Frontal cortex (tissue), 3 donors: ENCODE measurements at regions not wholly inside any gene's neighbourhood (a gene's known extent, or its start where the extent isn't known, plus 50 kb on each side); places are given as distances from the start of the nearest gene placed in this dataset.

Experiments
- DNase-seq, 2 donors: peaks; one replicate each; pipeline ENCODE4 v3.0.0; 2012; ENCODE audit warnings: low spot score in 2 of 2
- FAIRE-seq: peaks from 2 replicates; lab custom pipeline; 2012; peaks lifted over from hg19 to GRCh38; lab: Jason Lieb, UNC
- donor health status: control.
- donor health status: control.
- donor health status: control.

DNA sequence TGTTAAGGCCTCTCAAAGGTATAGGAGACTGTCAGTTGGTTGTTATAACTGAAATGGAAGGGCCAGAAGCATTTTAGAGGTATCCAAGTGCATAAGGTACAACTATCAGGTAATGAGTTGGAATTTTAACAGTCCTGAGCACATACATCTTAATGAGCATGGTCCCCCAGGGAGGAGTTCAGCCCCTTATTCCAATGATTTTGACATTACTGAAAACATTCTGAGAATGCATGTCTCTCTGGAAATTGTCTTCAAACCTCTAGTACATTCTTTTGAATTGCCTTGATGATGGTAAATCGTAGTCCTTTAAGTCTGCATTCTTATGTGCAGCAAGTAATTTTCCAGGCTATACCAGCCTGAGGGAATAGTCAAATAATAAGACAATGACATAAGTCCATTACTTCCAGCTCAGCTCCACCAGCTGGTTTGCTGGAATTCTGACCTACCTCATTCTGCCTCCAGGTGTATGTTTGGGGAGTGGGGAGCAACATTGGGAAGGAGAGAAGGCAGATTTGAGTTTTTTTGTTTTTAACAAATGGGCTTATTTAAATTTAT is 239.2 kb downstream of the MSRB3 start:
- DNase-seq (no peak), FAIRE-seq (no peak)

DNA sequence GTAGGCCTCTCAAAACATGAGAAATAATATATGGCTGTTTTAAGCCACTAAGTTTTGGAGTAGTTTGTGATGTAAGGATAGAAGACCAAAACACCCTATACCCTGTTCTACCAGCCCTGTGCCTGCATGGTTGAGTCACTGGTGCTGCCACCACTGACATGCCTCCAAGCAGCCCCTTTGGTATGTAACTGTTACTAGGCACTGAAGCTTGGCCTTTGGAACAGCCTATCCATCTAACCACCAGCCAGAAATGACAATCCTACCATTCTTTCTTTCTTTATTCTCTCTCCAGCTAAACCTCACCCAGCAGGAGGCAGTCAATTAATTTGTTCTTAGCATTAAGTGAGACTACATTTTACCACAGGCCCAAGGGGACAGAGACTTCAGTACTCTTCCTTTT is 240.3 kb downstream of the MSRB3 start:
- DNase-seq: no peak
- FAIRE-seq: no peak

DNA sequence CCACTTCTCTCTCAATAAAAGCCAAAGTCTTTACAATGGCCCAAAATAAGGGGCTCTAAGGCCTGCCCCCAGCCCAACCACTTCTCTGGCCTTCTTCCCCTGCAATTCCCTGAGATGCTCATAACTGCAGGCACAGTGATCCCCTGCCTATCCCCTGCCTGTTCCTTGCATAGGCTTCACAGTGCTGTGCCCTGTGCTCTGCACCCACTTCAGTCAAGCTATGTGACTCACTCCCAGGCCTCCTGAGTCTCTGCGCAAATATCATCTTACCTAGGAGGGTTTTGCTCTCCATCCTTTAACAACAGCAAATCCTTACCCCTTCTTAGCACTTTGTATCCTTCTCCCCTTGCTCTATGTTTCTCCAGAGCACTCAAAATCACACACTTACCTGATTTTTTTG is 242.2 kb downstream of the MSRB3 start:
- no peak for DNase-seq
- FAIRE-seq: no peak

DNA sequence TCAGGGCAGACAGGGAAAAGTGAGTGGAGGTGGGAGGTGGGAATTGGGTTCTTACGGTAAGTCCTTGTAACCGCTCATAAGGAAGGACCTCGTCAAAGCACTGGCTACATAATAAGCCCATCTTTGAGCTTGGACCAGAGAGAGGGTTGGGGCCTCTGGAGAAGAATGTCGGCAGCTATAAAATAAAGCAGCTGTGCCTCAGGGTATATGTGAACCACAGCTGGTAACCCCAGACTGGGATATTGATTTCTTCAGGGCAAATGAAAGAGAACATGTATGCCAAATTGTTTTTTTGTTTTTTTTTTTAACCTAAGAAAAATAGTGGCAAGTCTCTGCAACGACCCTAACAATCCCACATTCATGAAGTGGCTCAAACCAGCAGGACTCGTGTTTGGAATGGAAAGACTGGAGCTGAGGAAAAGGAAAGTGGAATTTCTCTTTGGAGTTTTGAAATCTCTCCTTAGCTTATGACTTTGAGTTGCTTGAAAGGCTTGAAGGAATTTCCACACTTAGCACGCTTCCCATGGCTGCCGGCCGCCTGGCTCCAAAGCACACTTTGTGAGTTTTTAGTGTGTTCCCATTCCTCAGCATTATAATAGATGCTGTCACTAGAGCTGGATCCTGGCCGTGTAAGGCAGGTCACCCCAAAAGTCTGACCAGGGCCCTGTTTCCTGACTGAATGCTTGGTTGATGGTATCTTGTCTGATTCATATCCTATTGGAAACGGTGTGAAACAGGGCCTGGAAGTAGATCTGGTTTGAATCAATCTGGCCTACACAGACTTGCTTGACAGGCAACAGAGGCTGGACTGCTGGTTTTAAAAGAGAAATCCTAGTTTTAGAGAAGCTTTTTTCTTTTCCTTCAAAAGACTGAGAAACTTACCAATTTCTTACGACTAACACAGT is 244.7 kb downstream of the MSRB3 start:
- FAIRE-seq: no peak
- DNase-seq: no peak

DNA sequence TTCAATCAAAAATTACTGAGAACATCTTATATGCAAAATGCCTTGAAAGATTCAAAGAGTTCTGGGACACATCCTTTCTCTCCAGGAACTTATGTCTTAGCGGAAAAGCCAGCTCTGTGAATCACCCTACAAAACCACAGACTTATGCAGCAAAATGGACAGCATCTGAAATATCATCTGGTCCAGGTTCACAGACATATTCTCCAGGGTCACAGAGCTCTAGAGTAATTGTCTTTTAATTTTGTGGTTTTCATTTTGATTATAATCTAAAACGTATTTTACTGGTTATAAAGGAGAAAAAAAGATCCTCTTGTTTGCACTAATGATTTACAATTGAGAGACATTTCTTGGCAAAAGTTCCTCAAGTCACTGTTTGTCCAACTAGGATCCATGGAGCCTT is 246.2 kb downstream of the MSRB3 start:
- no peak for DNase-seq
- FAIRE-seq: no peak

DNA sequence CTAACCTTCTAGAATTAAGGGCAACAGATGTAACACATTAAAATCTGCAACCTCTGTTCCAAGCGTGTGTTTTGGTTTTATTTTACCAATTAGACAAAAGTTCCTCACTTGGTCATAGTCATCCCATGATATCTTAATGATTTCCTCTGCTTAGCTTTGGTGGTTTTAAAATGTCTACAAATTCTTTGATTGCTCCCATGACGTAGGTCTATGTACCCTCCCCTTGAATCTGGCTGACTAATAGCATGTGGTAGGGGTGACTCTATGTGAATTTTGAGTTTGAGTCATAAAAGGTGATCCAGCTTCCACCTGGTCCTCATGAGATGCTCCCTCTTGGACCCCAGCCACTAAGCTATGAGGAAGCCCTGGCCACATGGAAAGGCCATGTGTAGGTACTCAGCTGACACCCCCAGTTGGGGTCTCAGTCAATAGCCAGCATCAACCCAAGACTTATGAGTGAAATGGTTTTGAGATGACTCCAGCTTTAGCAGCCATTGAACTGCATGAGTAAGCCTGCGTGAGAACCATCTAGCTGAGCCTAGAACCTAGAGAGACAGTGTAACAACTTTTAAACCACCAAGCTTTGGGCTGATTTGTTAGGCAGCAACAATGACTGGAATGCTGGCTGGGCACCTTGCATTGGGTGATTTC is 247.1 kb downstream of the MSRB3 start:
- DNase-seq: no peak
- no peak for FAIRE-seq

DNA sequence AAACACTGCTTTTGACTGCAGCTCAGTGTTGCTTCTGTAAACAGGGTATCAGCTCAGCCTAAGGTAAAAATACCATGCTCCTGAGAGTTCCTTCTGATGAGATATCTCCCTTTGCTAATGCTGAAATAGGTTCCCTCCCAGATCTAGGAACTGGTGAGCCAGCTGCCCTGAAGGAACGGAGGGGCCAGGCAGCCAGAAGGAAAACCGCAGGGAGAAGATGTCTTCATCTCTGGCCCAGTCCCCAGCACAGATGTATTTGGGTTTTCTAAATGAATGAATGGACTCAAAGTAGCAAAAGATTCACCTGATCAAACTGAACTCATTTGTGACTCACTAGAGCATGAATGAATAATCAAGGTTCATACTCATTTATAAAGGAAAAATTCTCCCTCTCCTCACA is 247.8 kb downstream of the MSRB3 start:
- FAIRE-seq (no peak), DNase-seq (no peak)

DNA sequence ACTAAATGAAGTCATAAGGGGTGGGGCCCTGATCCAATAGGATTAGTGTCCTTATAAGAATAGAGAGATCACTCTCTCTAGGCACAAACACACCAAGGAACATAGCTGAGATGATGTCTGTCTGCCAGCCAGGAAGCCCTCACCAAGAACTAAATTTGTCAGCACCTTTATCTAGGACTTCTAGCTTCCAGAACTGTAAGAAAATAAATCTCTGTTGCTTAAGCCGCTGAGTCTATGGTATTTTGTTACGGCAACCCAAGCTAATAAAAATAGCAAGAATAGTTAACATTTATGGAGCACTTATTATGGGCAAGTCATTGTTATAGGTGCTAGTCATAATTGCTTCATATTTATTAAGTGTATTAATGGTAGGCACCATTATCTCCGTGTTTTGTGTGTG is 249.6 kb downstream of the MSRB3 start:
- DNase-seq: no peak
- FAIRE-seq: no peak

DNA sequence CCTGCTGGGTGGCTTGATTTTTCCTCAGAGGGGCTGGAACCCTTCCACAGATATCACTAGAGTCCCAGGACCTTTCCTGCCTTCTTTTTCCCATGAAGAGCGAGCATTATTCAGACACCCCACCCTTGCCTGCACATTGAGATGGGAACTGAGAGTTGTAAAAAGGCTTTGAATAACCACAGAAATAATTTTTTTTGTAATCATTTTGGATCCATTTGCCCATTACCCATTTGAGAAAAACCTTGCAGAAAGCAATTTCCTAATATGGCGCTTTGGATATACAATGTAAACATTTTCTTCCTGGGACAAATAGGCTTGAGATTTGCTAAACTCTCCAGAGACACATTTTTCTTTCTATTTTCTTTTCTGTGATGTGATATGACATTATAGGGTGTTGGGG is 250.6 kb downstream of the MSRB3 start:
- FAIRE-seq (no peak), DNase-seq (no peak)

DNA sequence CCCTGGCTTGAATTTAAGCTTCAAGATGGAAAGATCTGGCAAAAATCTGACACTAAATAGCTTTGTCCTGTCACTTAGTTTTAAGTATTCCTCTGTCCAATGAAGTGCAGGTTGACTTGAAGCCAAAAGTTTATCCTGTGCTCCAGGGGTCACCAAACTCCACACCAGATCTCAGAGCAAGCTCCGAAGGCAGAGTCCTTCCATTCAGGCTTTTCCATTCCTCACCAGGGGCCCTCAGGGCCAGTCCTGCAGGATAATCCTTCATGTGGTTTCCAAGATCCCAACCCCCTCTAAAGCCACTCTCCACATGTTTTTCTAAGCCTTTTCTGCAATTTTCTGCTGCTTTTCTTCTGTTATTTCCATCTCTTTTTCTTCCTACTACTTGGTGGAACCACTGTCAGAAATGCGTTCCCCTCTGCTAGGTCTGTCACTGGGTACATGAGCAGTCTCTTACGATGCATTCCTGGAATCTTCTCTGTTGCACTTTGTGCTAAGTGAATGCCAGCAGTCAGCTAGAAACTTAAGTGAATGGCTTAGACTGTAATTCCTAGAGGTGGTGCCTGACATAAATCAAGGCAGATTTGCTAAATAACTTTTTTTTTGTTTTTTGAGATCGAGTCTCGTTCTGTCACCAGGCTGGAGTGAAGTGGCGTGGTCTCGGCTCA is 251.4 kb downstream of the MSRB3 start:
- no peak for DNase-seq
- FAIRE-seq: no peak

DNA sequence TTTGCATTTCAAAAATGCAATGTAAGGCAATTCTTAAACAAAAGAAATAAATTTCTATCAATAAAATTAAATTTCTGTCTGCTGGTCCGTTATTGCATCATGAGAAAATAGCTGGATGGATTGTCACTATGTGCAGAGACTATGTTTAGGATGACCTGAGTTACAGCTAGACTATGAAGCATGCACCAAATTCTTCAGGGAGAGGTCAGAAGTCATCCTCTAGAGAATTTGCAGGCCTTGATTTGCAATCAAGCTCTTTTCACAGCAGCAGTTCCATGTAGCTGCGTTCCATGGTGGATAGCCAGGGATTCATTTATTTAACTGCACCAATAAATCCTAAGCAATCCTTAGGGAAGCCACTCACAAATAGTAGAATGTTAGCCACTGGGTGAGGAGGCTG is 253.7 kb downstream of the MSRB3 start:
- no peak for FAIRE-seq
- DNase-seq: no peak

DNA sequence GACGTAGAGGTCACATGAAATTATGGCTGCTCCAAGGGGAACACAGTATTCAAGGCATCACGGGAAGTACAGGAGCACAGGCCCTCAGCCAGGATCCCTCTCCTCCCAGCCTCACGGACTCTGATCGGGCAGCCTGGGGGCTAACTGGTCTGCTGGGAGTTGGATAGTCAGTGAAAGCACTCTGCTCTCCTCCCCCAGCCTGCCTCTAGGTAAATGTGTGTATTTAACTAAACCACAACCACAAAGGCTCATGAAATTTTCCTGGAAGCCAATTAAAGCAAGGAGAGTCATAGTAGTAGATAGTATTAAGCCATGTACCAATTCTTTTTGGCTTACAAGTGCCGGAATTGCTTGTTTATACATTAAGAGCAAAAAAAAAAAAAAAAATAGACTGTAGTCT is 254.3 kb downstream of the MSRB3 start:
- DNase-seq (no peak), FAIRE-seq (no peak)

DNA sequence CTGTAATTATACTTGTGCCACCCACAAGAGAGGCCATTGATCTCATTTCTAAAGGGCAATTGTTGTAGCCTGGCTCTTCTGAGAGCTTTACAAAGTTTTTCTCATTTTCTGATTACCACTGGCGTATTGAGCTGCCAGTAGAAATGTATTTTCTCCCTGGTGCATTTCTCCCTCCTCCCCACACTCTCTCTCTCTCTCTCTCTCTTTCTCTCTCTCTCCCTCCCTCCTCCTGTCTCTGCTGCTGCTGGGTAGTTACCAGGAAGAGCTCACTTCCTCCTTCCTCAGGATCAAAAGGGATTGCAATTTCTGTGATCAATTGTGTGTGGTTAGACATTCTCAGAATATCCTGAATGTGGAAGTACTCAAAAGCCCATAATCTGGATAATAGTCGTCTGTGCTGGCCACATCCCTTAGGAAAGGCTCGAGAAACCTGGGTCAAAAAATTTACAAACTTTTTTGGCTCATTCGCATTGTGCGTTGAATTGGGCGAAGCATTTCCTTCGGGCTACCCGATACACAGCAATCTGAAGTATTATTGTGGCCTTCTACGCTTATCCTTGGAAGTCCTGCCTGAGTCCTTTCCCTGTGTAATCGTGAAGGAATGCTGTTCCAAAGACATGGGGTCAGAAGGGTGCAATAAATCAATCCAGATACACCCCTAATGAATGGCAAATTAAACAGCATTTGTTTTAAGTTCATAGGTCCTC is 254.8 kb downstream of the MSRB3 start:
- DNase-seq (no peak), FAIRE-seq (no peak)

DNA sequence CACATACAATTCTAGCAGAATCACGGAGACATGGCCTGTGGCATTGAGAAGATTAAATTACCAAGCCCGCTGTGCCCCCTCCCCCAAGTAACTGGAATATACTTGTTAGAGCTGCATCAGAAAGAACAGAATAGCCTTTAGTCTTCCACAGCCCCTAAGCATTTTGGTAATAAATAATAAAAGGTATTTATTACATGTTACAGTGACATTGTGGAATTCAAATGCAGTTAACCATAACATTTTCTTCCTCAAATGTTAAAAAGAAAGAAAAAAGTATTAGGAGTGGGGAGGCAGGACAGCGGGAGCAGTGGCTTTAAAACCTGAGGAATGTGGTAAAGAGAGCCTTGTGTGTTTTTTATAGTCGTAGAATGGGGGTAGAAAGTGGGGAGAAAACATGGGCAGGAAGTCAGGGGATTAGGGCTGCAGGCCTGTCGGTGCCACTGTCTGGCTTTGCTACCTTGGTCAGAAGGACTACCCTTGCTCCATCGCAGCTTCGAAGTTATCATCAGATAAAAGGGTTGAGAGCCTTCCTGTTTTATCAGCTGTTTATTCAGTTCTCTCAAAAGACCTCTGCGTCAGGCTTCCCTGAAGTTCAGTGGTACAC is 255.9 kb downstream of the MSRB3 start:
- DNase-seq (no peak), FAIRE-seq (no peak)

DNA sequence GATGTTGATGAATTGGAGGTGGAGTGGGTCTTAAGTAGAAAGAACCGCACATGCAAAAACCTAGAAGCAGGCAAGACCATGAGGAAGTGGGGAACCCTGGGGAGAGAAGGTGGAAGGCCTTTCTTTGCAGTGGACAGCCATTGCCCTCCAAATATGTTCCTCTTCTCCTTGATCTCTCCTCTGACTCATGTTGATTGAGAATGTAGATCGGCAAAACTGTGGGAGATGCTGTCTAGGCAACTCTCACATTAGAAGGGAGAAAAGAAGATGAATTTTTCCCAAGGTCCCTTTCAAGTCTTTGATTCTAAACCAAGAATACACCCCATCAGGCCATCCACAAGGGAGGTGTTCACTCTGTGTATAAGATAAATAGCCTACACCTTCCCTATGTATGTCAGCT is 257.5 kb downstream of the MSRB3 start:
- no peak for DNase-seq
- FAIRE-seq: no peak

DNA sequence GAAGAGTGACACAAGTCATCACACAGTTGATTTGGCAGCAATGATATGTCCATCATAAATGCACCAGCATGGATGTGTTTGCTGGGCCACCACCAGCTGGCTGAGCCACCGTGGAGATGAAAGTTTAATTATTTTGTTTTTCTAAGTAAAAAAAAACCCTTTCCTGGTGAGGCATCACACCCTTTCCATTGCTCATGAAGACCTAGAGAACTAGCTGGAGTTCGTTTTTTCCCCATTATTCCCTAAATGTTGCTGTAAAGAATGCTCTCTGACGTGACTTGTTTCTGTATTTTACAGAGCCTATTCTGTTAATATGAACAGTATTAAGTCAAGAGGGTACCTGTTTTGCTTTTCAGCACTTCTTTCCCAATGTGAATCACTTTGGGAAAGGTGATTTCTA is 257.9 kb downstream of the MSRB3 start:
- DNase-seq: no peak
- no peak for FAIRE-seq

DNA sequence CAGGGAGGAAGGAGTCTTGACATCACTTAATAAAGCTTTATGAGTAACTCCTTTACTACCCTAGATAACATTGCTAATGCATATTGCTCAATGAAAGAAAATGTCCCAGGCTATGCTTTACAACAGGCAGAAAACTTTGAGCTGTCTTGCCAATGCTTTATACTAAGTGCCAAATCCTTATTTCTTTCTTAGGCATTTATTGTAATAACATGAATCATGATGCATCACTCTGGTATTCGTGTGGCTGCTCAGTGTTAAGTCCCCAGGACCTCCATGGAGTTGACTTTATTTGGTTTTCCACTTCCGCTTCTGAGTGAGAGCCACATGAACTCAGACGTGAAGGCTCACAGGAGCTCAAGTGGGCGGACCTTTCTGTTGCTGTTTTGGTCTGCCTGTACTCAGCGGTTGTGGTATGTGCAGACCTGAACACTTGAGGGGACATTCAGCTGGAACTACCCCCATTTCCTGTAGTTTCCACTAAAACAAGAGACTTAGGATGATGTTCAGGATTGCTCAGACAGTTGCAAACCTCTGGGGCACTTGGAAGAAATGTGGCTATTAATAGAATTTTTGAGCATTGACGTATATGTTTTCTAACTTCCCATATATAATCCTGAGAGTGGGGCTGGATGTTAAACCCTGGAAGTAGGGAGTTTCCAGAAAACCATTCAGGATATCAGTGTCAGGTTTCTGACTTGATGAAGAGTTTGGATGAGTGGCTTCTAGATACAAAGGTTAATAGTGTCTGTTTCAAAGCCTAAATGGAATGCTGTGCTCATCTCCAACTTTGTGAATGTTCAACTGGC is 258.6 kb downstream of the MSRB3 start:
- DNase-seq (no peak), FAIRE-seq (no peak)

DNA sequence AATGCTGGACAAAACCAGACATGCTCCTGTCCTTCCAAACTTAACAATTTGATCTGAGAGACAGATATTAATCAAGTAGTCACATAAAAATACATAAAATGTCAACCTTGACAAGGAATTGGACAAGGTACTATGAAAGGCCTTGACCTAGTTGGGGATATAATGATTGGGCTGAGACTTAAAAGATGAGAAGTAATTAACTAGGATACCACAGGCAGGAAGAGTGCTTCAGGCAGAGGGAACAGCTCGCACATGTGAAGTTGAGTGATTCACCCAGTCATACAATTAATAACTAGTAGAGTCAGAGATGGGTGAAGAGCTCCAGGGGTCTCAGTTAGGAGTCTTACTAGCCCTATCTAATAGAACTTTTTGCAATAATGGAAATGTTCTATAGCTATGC is 259.5 kb downstream of the MSRB3 start:
- no peak for DNase-seq
- no peak for FAIRE-seq

DNA sequence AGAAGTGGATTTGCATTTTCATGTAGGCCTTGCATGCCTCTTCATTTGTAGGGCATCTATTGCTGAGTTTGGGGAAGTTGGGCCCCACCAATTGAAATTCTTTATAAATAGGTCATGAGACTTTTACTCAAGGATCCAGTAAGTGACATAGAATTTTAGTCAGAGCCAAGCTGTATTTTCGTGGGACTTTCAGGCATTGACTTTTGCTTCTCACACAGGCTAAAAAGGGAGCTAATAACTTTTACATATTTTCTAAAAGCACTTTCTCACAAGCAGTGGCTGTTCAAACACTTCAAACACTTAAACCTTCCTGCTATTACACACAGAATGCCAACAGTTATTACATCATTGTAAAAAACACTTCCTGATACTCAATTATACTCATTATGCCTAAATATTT is 260.5 kb downstream of the MSRB3 start:
- FAIRE-seq: no peak
- DNase-seq: no peak
